PC-3 (cell line): ENCODE measurements at regions not wholly inside any gene's neighbourhood (a gene's known extent, or its start where the extent isn't known, plus 50 kb on each side); places are given as distances from the start of the nearest gene placed in this dataset.

ENCODE experiments used
- ATAC-seq: fragments of 200-7000 bp; cut with Tn5 transposase; 2 replicates; pipeline ENCODE4 v1.9.1; 2020; ENCODE audit warnings: mild to moderate bottlenecking, moderate library complexity
- BruUV-seq: library from RNA; stranded (reverse); fragments of 400-500 nt; replicated peaks from 2 replicates; lab custom pipeline; 2021; lab: Mats Ljungman, UMichigan
- CTCF ChIA-PET: fragments of 300-600 bp; sonication (Branson Sonifier 250); formaldehyde crosslinking; loops from one replicate; lab custom pipeline; 2022; ENCODE audit warnings: antibody characterized with exemption; lab: Charles Lee
- POLR2A ChIA-PET: fragments of 300-600 bp; sonication (Branson Sonifier 250); formaldehyde crosslinking; loops from one replicate; lab custom pipeline; 2022; ENCODE audit warnings: antibody characterized with exemption; ENCODE audit not compliant: unreplicated experiment; lab: Charles Lee
- DNase-seq: peaks from one replicate; pipeline ENCODE4 v3.0.0-alpha.2; 2015
- H2AFZ ChIP-seq: fragments of 300-600 bp; sonication (generic); 2 replicates; pipeline ENCODE4 v1.6.0; 2016; ENCODE audit warnings: antibody characterized with exemption, low read length
- H3F3A ChIP-seq: fragments of 300-600 bp; sonication (generic); one replicate; pipeline ENCODE4 v1.6.0; 2017; ENCODE audit warnings: antibody characterized with exemption, low read length, control low read depth, mild to moderate bottlenecking; ENCODE audit not compliant: unreplicated experiment
- H3K27ac ChIP-seq: fragments of 300-600 bp; sonication (generic); 2 replicates; pipeline ENCODE4 v1.5.1; 2016; ENCODE audit warnings: mild to moderate bottlenecking, low read length
- H3K27me3 ChIP-seq: fragments of 300-600 bp; sonication (generic); 2 replicates; pipeline ENCODE4 v1.6.1; 2016; ENCODE audit warnings: low read length, mixed read lengths
- H3K36me3 ChIP-seq: fragments of 300-600 bp; sonication (generic); 2 replicates; pipeline ENCODE4 v1.6.1; 2016; ENCODE audit warnings: low read depth, mixed run types, low read length, mixed read lengths
- H3K4me1 ChIP-seq: fragments of 300-600 bp; sonication (generic); 2 replicates; pipeline ENCODE4 v1.5.1; 2016; ENCODE audit warnings: low read length; ENCODE audit not compliant: insufficient read depth
- H3K4me2 ChIP-seq: fragments of 300-600 bp; sonication (generic); 2 replicates; pipeline ENCODE4 v1.6.0; 2016; ENCODE audit warnings: low read length
- H3K4me3 ChIP-seq: fragments of 300-600 bp; sonication (generic); 2 replicates; pipeline ENCODE4 v1.5.1; 2016; ENCODE audit warnings: mild to moderate bottlenecking, low read length, mixed read lengths
- H3K79me2 ChIP-seq: fragments of 300-600 bp; sonication (generic); 2 replicates; pipeline ENCODE4 v1.6.1; 2017; ENCODE audit warnings: low read length, mixed read lengths
- H3K9ac ChIP-seq: fragments of 300-600 bp; sonication (generic); 2 replicates; pipeline ENCODE4 v1.6.0; 2016; ENCODE audit warnings: mild to moderate bottlenecking, low read length
- H3K9me2 ChIP-seq: fragments of 300-600 bp; sonication (generic); replicated peaks from 2 replicates; pipeline ENCODE4 v1.6.1; 2016; ENCODE audit warnings: mixed run types, low read length, mixed read lengths
- H3K9me3 ChIP-seq: fragments of 300-600 bp; sonication (generic); 2 replicates; pipeline ENCODE4 v1.6.1; 2016; ENCODE audit warnings: low read length, mixed read lengths
- H4K20me1 ChIP-seq: fragments of 300-600 bp; sonication (generic); 2 replicates; pipeline ENCODE4 v1.6.1; 2016; ENCODE audit warnings: low read length, mixed read lengths
- CTCF ChIP-seq: fragments of 300-600 bp; sonication (generic); conservative IDR thresholded peaks from 2 replicates; pipeline ENCODE4 v1.5.1; 2017; ENCODE audit warnings: antibody characterized with exemption, low read depth, mild to moderate bottlenecking, low read length
- EZH2 ChIP-seq: fragments of 300-600 bp; sonication (generic); IDR thresholded peaks from one replicate; pipeline ENCODE4 v1.6.1; 2017; ENCODE audit warnings: antibody characterized with exemption, mild to moderate bottlenecking, low read length; ENCODE audit not compliant: unreplicated experiment
- EZH2phosphoT487 ChIP-seq: fragments of 300-600 bp; sonication (generic); IDR thresholded peaks from 2 replicates; pipeline ENCODE4 v1.6.1; 2018; ENCODE audit warnings: mild to moderate bottlenecking, antibody characterized with exemption, low read length, borderline replicate concordance
- intact Hi-C: fragments of 100-400 bp; cut with micrococcal nuclease; formaldehyde crosslinking; loops from 2 replicates; pipeline ENCODE4 v1.9.0; 2023

DNA sequence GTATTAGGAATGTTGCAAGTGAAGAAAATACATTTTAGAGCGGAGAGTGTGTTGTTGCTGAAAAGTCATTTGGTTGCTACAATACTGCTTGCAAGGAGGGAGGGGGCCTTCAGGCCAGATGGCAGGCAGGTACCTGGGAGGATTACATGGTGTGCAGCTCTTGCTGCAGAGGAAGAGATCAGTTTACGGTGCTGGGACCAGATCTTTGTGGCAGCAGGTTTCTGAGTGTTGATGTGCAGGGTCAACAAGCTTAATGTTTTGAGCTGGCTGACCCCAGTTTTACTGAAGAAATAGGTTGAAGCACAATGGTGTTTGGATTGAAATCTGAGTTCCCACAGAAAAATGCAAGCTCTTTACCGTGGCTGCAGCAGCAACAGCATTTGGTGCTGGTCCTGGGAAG, 96.4 kb upstream of the DDIT4L start:
- Histone ChIP-seq H3F3A (no peaks in the 10 kb centered on the region), H3K4me1 (peaks cover 12% of the 10 kb centered on the region; the same call in 1 of the 2 replicates), H2AFZ (no peak overlapping the region), H3K9me3 (no peaks in the 10 kb centered on the region), H3K4me3 (no peak overlapping the region), H4K20me1 (no peaks in the 10 kb centered on the region), H3K79me2 (no peaks in the 10 kb centered on the region), H3K9me2 (no peaks in the 10 kb centered on the region), H3K27ac (no peak overlapping the region), H3K4me2 (no peak overlapping the region), H3K27me3 (no peaks in the 10 kb centered on the region), H3K36me3 (no peaks in the 10 kb centered on the region), H3K9ac (no peak overlapping the region)
- TF ChIP-seq EZH2phosphoT487 = no peak
- no peak for TF ChIP-seq CTCF
- no peak for TF ChIP-seq EZH2
- CTCF ChIA-PET = no interaction called here
- no peak for DNase-seq
- intact Hi-C loops = no loop called here
- ATAC-seq = no peak
- POLR2A ChIA-PET = no interaction called here
- BruUV-seq = no TSS peak

DNA sequence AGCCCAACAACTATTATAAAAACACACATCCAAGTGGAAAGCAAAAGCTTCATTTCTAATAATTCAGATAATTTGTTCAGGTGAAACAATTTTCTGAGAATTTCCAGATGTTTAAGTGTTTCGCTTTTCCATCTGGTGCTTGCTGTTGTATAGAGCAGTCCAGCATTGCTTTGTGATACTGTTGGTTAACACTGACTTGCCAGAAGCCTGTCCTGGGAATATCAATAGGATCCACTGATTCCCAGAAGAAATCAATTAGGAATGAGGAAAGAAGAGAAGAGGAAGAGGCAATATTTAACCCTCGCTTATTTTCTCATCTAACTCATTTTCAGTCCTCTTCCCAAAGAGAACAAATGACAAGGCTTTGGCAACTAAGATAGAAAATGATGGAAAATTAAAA, 94.9 kb upstream of the DDIT4L start:
- DNase-seq = no peak
- Histone ChIP-seq H3K36me3 (no peaks in the 10 kb centered on the region), H3K9ac (no peak overlapping the region), H4K20me1 (no peaks in the 10 kb centered on the region), H2AFZ (no peak overlapping the region), H3K4me3 (no peak overlapping the region), H3K27ac (no peak overlapping the region), H3K4me1 (0 out of 2 replicates have a peak, but pooled peaks cover 10% of the 10 kb centered on the region), H3F3A (no peaks in the 10 kb centered on the region), H3K4me2 (no peak overlapping the region), H3K27me3 (no peaks in the 10 kb centered on the region), H3K9me2 (no peaks in the 10 kb centered on the region), H3K79me2 (no peaks in the 10 kb centered on the region), H3K9me3 (no peaks in the 10 kb centered on the region)
- CTCF ChIA-PET = no interaction called here
- intact Hi-C loops = no loop called here
- ATAC-seq = no peak
- TF ChIP-seq EZH2 = no peak
- TF ChIP-seq EZH2phosphoT487 = no peak
- TF ChIP-seq CTCF = no peak
- POLR2A ChIA-PET = no interaction called here
- BruUV-seq = no TSS peak

GRCh38 chr4:100284129-100284880, 94.0 kb upstream of the DDIT4L start:
- Histone ChIP-seq H3K9me2 (no peaks in the 10 kb centered on the region), H2AFZ (no peak overlapping the region), H4K20me1 (no peaks in the 10 kb centered on the region), H3K4me2 (no peak overlapping the region), H3K36me3 (no peaks in the 10 kb centered on the region), H3K4me1 (0 out of 2 replicates have a peak, but pooled peaks cover 2% of the 10 kb centered on the region), H3F3A (no peaks in the 10 kb centered on the region), H3K4me3 (no peak overlapping the region), H3K27ac (no peak overlapping the region), H3K9ac (no peak overlapping the region), H3K9me3 (no peaks in the 10 kb centered on the region), H3K79me2 (no peaks in the 10 kb centered on the region), H3K27me3 (no peaks in the 10 kb centered on the region)
- BruUV-seq = no TSS peak
- intact Hi-C loops = no loop called here
- TF ChIP-seq EZH2 (no peak), EZH2phosphoT487 (no peak), CTCF (no peak)
- ATAC-seq (no peak), DNase-seq (no peak)
- ChIA-PET POLR2A (no interaction called here), CTCF (no interaction called here)
